HG03354 (cell line): ENCODE measurements at regions not wholly inside any gene's neighbourhood (a gene's known extent, or its start where the extent isn't known, plus 50 kb on each side); places are given as distances from the start of the nearest gene placed in this dataset.

ENCODE experiments used
- ATAC-seq: cut with Tn5 transposase; IDR thresholded peaks from one replicate; pipeline ENCODE4 v1.9.1; 2021; ENCODE audit warnings: mild to moderate bottlenecking; ENCODE audit not compliant: unreplicated experiment, poor library complexity, severe bottlenecking

DNA sequence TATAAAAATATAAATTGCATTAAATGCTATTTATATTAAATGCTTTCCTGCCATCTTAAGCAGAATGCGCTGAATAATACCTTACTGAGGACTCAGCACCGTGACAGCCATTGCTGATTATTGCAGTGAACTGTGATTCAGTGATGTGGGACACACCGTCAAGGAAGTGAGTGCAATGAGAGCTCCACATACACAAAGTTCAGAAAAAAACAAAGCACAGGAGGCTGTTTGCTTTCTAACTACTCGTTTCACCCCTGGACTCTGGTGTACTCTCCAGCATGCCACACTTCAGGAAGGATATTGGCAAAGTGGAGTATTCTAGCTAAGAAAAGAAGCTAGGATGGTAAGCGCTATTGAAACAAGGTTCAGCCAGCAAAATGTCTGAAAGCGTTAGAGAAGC is 57.4 kb upstream of the CXADR start:
- no peak for ATAC-seq

DNA sequence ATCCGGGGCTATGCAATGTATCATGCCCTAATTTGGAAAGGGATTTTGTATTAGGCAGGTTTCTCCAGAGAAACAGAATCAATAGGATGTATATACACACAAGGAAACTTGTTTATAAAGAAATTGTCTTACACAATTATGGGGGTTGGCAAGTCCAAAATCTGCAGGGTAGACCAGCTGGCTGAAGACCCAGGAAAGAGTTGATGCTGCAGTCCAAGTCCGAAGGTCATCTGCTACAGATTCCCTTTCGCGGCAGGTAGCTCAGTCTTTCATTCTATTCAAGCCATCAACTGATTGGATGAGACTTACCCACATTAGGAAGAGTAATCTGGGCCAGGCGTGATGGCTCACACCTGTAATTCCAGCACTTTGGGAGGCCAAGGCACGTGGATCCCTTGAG is 54.6 kb upstream of the CXADR start:
- ATAC-seq, result no peak

DNA sequence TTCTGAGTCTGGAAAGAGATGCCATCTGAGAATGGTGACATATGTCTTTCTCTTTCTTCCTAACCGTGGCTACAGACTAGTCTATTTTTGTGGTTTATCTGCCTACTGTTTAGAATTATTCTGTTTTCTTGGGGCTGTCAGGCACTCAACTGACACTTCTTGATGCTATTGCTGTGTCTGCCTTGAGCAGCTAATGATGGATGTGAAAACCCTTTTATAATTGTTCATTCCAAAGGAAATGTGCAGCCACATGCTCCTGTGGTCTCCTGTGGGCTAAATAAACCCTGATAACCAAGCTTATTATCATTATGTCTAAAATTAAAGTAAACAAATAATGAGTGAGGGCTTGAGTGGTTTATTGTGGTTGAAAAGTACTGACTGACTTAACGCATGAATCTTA is 52.7 kb upstream of the CXADR start:
- ATAC-seq, result no peak

DNA sequence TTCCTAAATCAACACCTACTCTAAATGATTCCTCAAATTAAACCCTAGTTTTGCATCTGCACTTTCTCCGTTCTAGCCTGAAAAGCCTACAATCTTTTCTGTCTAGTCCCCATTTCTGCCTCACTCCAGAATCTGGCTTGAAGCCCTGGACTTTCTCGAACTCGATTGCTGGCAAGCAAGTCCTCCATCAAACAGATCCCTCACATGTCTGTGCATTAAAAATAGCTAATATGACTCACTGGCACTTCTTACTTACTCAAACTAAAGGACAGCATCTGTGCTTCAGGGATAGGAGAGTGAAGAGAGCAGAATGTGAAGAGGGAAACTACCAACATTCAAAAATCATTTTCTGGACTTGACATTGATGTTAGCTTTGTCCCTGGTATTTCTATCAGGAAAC is 51.8 kb upstream of the CXADR start:
- ATAC-seq, result no peak

DNA sequence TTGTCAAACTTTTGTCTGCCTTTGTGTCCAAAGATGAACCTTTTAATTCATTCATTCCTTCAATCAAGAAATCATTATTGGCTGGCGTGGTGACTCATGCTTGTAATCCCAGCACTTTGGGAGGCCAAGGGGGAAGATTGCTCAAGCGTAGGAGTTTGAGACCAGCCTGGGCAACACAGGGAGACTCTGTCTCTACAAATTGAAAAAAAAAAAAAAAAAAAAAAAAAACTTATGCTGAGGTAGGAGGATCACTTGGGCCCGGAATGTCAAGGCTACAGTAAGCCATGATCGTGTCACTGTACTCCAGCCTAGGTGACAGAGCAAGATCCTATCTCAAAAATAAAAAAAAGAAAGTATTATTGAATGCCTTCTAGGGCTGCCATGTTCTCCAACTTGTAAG is 51.3 kb upstream of the CXADR start:
- ATAC-seq, result no peak

DNA sequence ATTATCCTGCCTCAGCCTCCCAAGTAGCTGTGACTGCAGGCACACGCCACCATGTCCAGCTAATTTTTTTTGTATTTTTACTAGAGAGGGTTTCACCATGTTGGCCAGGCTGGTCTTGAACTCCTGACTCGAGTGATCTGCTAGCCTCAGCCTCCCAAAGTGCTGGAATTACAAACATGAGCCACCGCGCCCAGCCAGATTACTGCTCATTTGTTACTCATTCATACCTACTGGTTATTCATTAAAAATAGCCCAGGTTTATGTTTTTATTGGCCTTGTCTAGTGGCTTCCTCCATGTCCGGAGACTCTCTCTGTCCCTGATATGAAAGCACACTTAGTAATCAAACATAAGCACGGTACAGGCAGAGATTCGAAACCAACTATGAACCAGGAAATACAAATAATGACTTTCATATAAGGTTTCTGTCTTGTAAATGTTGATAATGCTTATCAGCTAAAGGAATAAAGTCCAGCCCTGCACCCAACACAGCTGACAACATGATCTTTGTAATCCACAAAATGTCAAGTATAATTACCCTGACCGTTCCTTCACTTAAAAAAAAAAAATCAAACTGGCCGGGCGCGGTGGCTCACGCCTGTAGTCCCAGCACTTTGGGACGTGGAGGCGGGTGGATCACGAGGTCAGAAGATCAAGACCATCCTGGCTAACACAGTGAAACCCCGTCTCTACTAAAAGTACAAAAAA is 50.4 kb upstream of the CXADR start:
- ATAC-seq, result no peak
